Ascending aorta (tissue), 2 donors: ENCODE measurements at regions not wholly inside any gene's neighbourhood (a gene's known extent, or its start where the extent isn't known, plus 50 kb on each side); places are given as distances from the start of the nearest gene placed in this dataset.

Experiments
- DNase-seq, 2 donors: peaks; one replicate each; pipeline ENCODE4 v3.0.0-alpha.2; 2019; ENCODE audit warnings: low spot score in 2 of 2
- H3K27ac ChIP-seq, 2 donors: fragments of 200-600 bp; sonication (generic); one replicate each; pipeline ENCODE4 v1.5.1; 2016 to 2017; ENCODE audit warnings: mild to moderate bottlenecking in 1 of 2
- H3K27me3 ChIP-seq: fragments of 200-600 bp; sonication (generic); one replicate; pipeline ENCODE4 v1.5.1; 2017
- H3K36me3 ChIP-seq, 2 donors: fragments of 200-600 bp; sonication (generic); one replicate each; pipeline ENCODE4 v1.5.1; 2016
- H3K4me1 ChIP-seq, 2 donors: fragments of 200-600 bp; sonication (generic); one replicate each; pipeline ENCODE4 v1.5.1; 2016 to 2017; ENCODE audit warnings: mild to moderate bottlenecking in 1 of 2
- H3K4me3 ChIP-seq, 2 donors: fragments of 200-600 bp; sonication (generic); one replicate each; pipeline ENCODE4 v1.5.1; 2016 to 2017; ENCODE audit warnings: mild to moderate bottlenecking in 1 of 2
- H3K9me3 ChIP-seq, 2 donors: fragments of 200-600 bp; sonication (generic); one replicate each; pipeline ENCODE4 v1.5.1; 2016
- intact Hi-C: fragments of 100-400 bp; cut with DNase I; formaldehyde crosslinking; loops from one replicate; pipeline ENCODE4 v1.15.1; 2023
- TF ChIP-seq, protein P1 (sequence below), 3 experiments: fragments of 200-600 bp in 2 of 3; fragments of 450-650 bp in 1 of 3; sonication (generic) in 2 of 3; IDR thresholded peaks; one replicate each; pipeline ENCODE4 v1.5.1; 2016 to 2019; ENCODE audit warnings: antibody characterized with exemption in 3 of 3, mild to moderate bottlenecking in 1 of 3, moderate library complexity in 1 of 3

DNA sequence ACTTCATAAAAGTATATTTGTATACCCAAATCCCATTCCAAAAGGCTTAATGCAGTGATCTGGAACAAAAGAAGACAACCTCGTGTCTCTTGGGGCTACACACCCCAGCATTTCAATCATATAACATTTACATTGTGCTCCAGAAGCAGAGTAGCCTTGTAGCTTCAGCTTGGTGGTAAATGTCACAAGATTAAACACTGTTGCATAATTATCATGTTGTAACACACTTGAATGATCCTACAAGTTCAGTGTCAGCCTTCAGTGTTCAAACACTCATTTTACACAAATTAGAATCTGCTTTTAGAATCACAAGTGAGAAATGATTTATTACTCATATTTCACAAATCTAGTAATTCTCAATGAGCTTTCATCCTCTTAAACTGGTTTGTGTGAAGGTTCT lies 122.6 kb downstream of the CNTN3 start:
- TF ChIP-seq, protein P1, sequence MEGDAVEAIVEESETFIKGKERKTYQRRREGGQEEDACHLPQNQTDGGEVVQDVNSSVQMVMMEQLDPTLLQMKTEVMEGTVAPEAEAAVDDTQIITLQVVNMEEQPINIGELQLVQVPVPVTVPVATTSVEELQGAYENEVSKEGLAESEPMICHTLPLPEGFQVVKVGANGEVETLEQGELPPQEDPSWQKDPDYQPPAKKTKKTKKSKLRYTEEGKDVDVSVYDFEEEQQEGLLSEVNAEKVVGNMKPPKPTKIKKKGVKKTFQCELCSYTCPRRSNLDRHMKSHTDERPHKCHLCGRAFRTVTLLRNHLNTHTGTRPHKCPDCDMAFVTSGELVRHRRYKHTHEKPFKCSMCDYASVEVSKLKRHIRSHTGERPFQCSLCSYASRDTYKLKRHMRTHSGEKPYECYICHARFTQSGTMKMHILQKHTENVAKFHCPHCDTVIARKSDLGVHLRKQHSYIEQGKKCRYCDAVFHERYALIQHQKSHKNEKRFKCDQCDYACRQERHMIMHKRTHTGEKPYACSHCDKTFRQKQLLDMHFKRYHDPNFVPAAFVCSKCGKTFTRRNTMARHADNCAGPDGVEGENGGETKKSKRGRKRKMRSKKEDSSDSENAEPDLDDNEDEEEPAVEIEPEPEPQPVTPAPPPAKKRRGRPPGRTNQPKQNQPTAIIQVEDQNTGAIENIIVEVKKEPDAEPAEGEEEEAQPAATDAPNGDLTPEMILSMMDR (IDR thresholded peaks at IDR 0.05): no peak
- intact Hi-C loops: no loop called here
- Histone ChIP-seq H3K27ac (no peak overlapping the region), H3K27me3 (no peaks in the 10 kb centered on the region), H3K36me3 (no peaks in the 10 kb centered on the region), H3K4me3 (no peak overlapping the region), H3K9me3 (no peaks in the 10 kb centered on the region), H3K4me1 (no peaks in the 10 kb centered on the region)
- DNase-seq: no peak

GRCh38 chr3:74489050-74489792 lies 125.2 kb downstream of the CNTN3 start:
- Histone ChIP-seq H3K9me3 (no peaks in the 10 kb centered on the region), H3K36me3 (no peaks in the 10 kb centered on the region), H3K27ac (no peak overlapping the region), H3K27me3 (no peaks in the 10 kb centered on the region), H3K4me1 (no peaks in the 10 kb centered on the region), H3K4me3 (no peak overlapping the region)
- TF ChIP-seq, protein P1 (IDR thresholded peaks at IDR 0.05): no peak
- DNase-seq: no peak
- intact Hi-C loops: no loop called here

GRCh38 chr3:74479915-74480314 lies 134.5 kb downstream of the CNTN3 start:
- Histone ChIP-seq H3K27ac (no peak overlapping the region), H3K4me1 (no peaks in the 10 kb centered on the region), H3K4me3 (no peak overlapping the region), H3K27me3 (no peaks in the 10 kb centered on the region), H3K9me3 (no peaks in the 10 kb centered on the region), H3K36me3 (no peaks in the 10 kb centered on the region)
- intact Hi-C loops: no loop called here
- DNase-seq: no peak
- TF ChIP-seq, protein P1 (IDR thresholded peaks at IDR 0.05): no peak

GRCh38 chr3:74470313-74470712 lies 144.1 kb downstream of the CNTN3 start:
- no peaks in the 10 kb centered on the region for H3K36me3 ChIP-seq
- H3K4me1 ChIP-seq: peaks cover 0 to 4% of the 10 kb centered on the region in 2 donors
- H3K9me3 ChIP-seq: no peaks in the 10 kb centered on the region
- DNase-seq: no peak
- H3K4me3 ChIP-seq: no peak overlapping the region
- intact Hi-C loops: no loop called here
- TF ChIP-seq, protein P1 (IDR thresholded peaks at IDR 0.05): no peak
- H3K27ac ChIP-seq: no peak overlapping the region
- H3K27me3 ChIP-seq: no peaks in the 10 kb centered on the region

- H3K9me3 ChIP-seq: no peaks in the 10 kb centered on the region
- no peaks in the 10 kb centered on the region for H3K36me3 ChIP-seq
- H3K4me1 ChIP-seq: peaks cover 3 to 9% of the 10 kb centered on the region in 2 donors
- H3K27ac ChIP-seq: no peak overlapping the region
- no peaks in the 10 kb centered on the region for H3K27me3 ChIP-seq
- intact Hi-C loops: loop anchor here (5.0 kb wide), 2 partner anchors 42 to 63 kb away; no protein-coding TSS in a partner anchor
- TF ChIP-seq, protein P1 (IDR thresholded peaks at IDR 0.05): no peak
- no peak overlapping the region for H3K4me3 ChIP-seq
- DNase-seq: no peak
These were observed 144.7 kb downstream of the CNTN3 start for GRCh38 chr3:74469713-74470112.
